Thoracic aorta (tissue), 2 donors: ENCODE measurements at regions not wholly inside any gene's neighbourhood (a gene's known extent, or its start where the extent isn't known, plus 50 kb on each side); places are given as distances from the start of the nearest gene placed in this dataset.

Source experiments
- ATAC-seq: fragments of 150-250 bp; one replicate; pipeline ENCODE4 v1.8.0; 2017; ENCODE audit warnings: low read depth; ENCODE audit not compliant: insufficient number of reproducible peaks, low FRiP score
- DNase-seq: peaks from one replicate; pipeline ENCODE4 v3.0.0-alpha.2; 2020; ENCODE audit warnings: low spot score
- H3K27ac ChIP-seq, 2 donors: fragments of 200-600 bp; sonication (generic); 1 replicate in 1 of 2; 2 replicates in 1 of 2; pipeline ENCODE4 v1.5.1; 2016; ENCODE audit warnings: mild to moderate bottlenecking in 2 of 2, moderate library complexity in 2 of 2
- H3K27me3 ChIP-seq: fragments of 200-600 bp; sonication (generic); replicated peaks from 2 replicates; pipeline ENCODE4 v1.6.0; 2016; ENCODE audit warnings: mild to moderate bottlenecking; ENCODE audit not compliant: insufficient read depth
- H3K36me3 ChIP-seq: fragments of 200-600 bp; sonication (generic); one replicate; pipeline ENCODE4 v1.5.1; 2016
- H3K4me1 ChIP-seq, 2 donors: fragments of 200-600 bp; sonication (generic); 1 replicate in 1 of 2; 2 replicates in 1 of 2; pipeline versions ENCODE4 v1.5.1 to v1.6.0; 2016; ENCODE audit warnings: low read depth in 2 of 2, mild to moderate bottlenecking in 1 of 2; ENCODE audit not compliant: control insufficient read depth in 1 of 2
- H3K4me3 ChIP-seq: fragments of 200-600 bp; sonication (generic); 2 replicates; pipeline ENCODE4 v1.5.1; 2016; ENCODE audit warnings: mild to moderate bottlenecking
- H3K9me3 ChIP-seq: fragments of 200-600 bp; sonication (generic); 2 replicates; pipeline ENCODE4 v1.5.1; 2016
- TF ChIP-seq, protein P1 (sequence below): fragments of 200-600 bp; sonication (generic); IDR thresholded peaks from one replicate; pipeline ENCODE4 v1.5.1; 2019; ENCODE audit warnings: antibody characterized with exemption

DNA sequence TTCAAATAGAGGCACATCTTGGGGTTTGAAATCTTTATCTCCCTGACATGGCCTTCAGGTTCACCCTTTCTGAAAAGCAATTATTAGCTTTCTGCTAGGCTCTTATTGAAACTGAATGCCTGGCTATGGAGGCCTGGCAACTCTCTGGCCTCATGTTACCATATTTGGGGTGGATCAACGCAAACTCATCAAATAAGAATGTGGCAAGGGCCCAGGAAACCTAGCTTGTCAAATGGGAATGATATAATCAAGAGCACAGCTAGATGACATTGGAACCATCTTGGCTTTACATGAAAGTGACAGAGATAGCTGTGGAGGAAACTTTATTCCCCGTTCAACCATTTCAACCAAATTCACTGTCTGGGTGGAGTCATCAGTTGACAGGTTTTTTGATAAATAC lies 202.8 kb upstream of the SMIM30 start:
- Histone ChIP-seq H3K36me3 (no peaks in the 10 kb centered on the region), H3K27me3 (no peaks in the 10 kb centered on the region), H3K4me1 (no peaks in the 10 kb centered on the region), H3K27ac (no peak overlapping the region), H3K4me3 (no peak overlapping the region), H3K9me3 (no peaks in the 10 kb centered on the region)
- TF ChIP-seq, protein P1, sequence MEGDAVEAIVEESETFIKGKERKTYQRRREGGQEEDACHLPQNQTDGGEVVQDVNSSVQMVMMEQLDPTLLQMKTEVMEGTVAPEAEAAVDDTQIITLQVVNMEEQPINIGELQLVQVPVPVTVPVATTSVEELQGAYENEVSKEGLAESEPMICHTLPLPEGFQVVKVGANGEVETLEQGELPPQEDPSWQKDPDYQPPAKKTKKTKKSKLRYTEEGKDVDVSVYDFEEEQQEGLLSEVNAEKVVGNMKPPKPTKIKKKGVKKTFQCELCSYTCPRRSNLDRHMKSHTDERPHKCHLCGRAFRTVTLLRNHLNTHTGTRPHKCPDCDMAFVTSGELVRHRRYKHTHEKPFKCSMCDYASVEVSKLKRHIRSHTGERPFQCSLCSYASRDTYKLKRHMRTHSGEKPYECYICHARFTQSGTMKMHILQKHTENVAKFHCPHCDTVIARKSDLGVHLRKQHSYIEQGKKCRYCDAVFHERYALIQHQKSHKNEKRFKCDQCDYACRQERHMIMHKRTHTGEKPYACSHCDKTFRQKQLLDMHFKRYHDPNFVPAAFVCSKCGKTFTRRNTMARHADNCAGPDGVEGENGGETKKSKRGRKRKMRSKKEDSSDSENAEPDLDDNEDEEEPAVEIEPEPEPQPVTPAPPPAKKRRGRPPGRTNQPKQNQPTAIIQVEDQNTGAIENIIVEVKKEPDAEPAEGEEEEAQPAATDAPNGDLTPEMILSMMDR: no peak
- ATAC-seq (no peak), DNase-seq (no peak)

DNA sequence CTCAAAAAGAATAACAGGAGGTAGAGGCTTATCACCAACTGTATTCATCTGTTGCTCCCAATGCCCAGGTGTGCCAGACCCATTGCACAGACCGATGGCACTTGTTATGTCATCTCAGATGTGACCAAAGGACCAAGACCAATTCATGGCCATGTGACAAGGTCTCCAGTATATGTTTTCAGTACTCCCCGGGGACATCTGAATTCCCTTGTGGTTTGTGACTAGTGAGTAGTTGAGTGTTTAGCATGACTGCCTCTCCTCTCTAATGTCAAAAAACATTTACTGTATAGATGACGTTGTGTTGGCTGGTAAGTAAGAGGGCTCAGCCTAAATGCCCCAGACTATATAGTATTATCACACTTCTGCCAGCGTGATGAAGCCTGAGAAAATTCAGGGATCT lies 202.1 kb upstream of the SMIM30 start:
- Histone ChIP-seq H3K4me3 (no peak overlapping the region), H3K27me3 (no peaks in the 10 kb centered on the region), H3K9me3 (no peaks in the 10 kb centered on the region), H3K36me3 (no peaks in the 10 kb centered on the region), H3K27ac (no peak overlapping the region), H3K4me1 (no peaks in the 10 kb centered on the region)
- DNase-seq: no peak
- no peak for ATAC-seq
- TF ChIP-seq, protein P1: no peak

DNA sequence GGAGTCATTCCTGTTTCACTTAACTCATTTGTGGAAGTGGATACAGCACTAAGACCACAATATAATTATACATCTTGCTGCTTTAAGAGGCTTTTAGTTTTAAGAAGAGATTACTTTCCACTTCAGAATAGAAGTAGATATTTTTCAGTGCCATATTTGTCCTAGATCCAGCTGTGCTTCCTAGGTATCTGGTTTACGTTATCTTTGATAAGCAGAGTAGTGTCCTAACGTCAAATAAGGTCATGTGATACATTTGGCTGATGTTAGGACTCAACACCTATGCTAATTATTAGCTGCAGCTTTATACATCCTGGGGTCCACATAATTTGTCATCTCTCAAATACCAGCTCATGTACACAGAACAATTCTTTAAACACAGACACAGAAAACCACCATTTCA lies 196.2 kb upstream of the SMIM30 start:
- Histone ChIP-seq H3K27ac (no peak overlapping the region), H3K9me3 (no peaks in the 10 kb centered on the region), H3K4me3 (no peak overlapping the region), H3K27me3 (no peaks in the 10 kb centered on the region), H3K4me1 (peaks cover 4 to 25% of the 10 kb centered on the region in 2 donors), H3K36me3 (no peaks in the 10 kb centered on the region)
- TF ChIP-seq, protein P1: no peak
- no peak for ATAC-seq
- DNase-seq: no peak

DNA sequence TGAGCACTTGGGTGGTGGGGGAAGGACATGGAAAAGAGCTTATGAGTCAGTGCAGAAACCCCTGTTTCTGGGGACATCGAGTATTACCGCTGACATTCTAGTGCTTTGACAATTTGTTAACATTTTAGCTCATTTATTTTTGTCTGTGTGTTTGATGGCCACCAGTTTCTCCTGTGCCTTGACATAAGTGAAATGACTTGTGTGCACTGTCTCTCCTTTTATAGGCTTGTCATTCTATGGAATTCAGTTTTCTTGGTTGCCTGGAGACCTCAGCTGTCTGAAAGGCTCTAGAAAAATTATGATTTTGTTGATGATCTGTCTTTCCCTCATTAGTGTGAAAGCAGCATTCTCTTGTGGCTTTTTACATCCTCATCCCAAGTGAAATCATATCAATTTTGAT lies 190.0 kb upstream of the SMIM30 start:
- ATAC-seq (no peak), DNase-seq (no peak)
- Histone ChIP-seq H3K27me3 (no peaks in the 10 kb centered on the region), H3K36me3 (no peaks in the 10 kb centered on the region), H3K27ac (no peak overlapping the region), H3K4me3 (no peak overlapping the region), H3K4me1 (peaks cover 0 to 12% of the 10 kb centered on the region in 2 donors), H3K9me3 (no peaks in the 10 kb centered on the region)
- TF ChIP-seq, protein P1: no peak

DNA sequence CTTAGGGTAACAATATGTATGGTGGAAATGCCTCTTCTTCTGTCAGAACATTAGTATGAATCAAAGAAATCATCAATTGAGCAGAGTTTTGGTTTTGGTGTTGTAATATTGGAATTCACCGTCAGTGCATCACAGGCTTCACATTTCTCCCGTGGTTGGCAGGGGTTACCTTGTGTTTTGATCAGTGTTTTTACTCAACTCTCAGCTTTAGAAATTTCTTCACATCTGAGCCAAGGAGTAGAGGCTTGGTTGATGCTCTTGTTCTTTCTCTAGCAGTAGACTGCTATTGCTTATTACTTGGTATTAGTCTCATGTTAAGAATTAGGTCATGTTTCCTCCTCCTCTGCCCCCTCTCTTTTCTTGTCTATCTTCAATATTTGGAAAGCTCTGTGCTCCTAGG lies 188.8 kb upstream of the SMIM30 start:
- no peak overlapping the region for H3K27ac ChIP-seq

More for the DNA sequence above, 188.8 kb upstream of the SMIM30 start:
- Histone ChIP-seq H3K36me3 (no peaks in the 10 kb centered on the region), H3K4me1 (peaks cover 0 to 6% of the 10 kb centered on the region in 2 donors), H3K9me3 (no peaks in the 10 kb centered on the region), H3K27me3 (no peaks in the 10 kb centered on the region), H3K4me3 (no peak overlapping the region)
- ATAC-seq (no peak), DNase-seq (no peak)
- TF ChIP-seq, protein P1: no peak
